ENCODE measurements at regions not wholly inside any gene's neighbourhood (a gene's known extent, or its start where the extent isn't known, plus 50 kb on each side); places are given as distances from the start of the nearest gene placed in this dataset.

- DNase-seq (ENCODE audit: low spot score in 2 of 2) = no peak
- WGBS, 2 donors = 92 to 95% methylated on average over 1 of the region's 1 CpG
- intact Hi-C loops (cut with DNase I; ENCODE audit: low total_unique reads) = no loop called here
- no peak for TF ChIP-seq CTCF (IDR thresholded peaks at IDR 0.05)
- TF ChIP-seq POLR2A (IDR thresholded peaks at IDR 0.05) = no peak
- no peak overlapping the region for H3K4me3 ChIP-seq (ENCODE audit: low read depth, poor library complexity, severe bottlenecking)
Observed at GRCh38 chr1:172970186-172970585, 80.6 kb downstream of the TNFSF18 start.

GRCh38 chr1:172971241-172971640 is 79.5 kb downstream of the TNFSF18 start:
- DNase-seq (ENCODE audit: low spot score in 2 of 2) = peak in 1 of 2 donors; percentile 55

GRCh38 chr1:172972258-172972657 is 78.5 kb downstream of the TNFSF18 start:
- WGBS, 2 donors = 50 to 53% methylated on average over 2 of the region's 2 CpGs
- intact Hi-C loops (cut with DNase I; ENCODE audit: low total_unique reads) = no loop called here
- TF ChIP-seq POLR2A (IDR thresholded peaks at IDR 0.05) (no peak), CTCF (IDR thresholded peaks at IDR 0.05) (no peak)
- no peak for DNase-seq (ENCODE audit: low spot score in 2 of 2)
- no peak overlapping the region for H3K4me3 ChIP-seq (ENCODE audit: low read depth, poor library complexity, severe bottlenecking)

More at GRCh38 chr1:172971241-172971640, 79.5 kb downstream of the TNFSF18 start:
- H3K4me3 ChIP-seq (ENCODE audit: low read depth, poor library complexity, severe bottlenecking) = no peak overlapping the region
- 41 to 51% methylated on average over 4 of the region's 4 CpGs for WGBS, 2 donors
- intact Hi-C loops (cut with DNase I; ENCODE audit: low total_unique reads) = no loop called here
- TF ChIP-seq CTCF (IDR thresholded peaks at IDR 0.05) (no peak), POLR2A (IDR thresholded peaks at IDR 0.05) (no peak)

GRCh38 chr1:172973424-172973823 is 77.3 kb downstream of the TNFSF18 start:
- intact Hi-C loops (cut with DNase I; ENCODE audit: low total_unique reads) = no loop called here
- TF ChIP-seq POLR2A (IDR thresholded peaks at IDR 0.05) (no peak), CTCF (IDR thresholded peaks at IDR 0.05) (no peak)
- WGBS, 2 donors = 42 to 50% methylated on average over 4 of the region's 4 CpGs
- peak in 1 of 2 donors; percentile 22 for DNase-seq (ENCODE audit: low spot score in 2 of 2)
- no peak overlapping the region for H3K4me3 ChIP-seq (ENCODE audit: low read depth, poor library complexity, severe bottlenecking)

- H3K4me3 ChIP-seq (ENCODE audit: low read depth, poor library complexity, severe bottlenecking) = no peak overlapping the region
- intact Hi-C loops (cut with DNase I; ENCODE audit: low total_unique reads) = no loop called here
- WGBS, 2 donors = 19 to 30% methylated on average over 2 of the region's 2 CpGs
- no peak for TF ChIP-seq CTCF (IDR thresholded peaks at IDR 0.05)
- DNase-seq (ENCODE audit: low spot score in 2 of 2) = no peak
Observed at GRCh38 chr1:172976222-172977041, 74.3 kb downstream of the TNFSF18 start.
